Heart right ventricle (tissue), 16 donors: ENCODE measurements at regions not wholly inside any gene's neighbourhood (a gene's known extent, or its start where the extent isn't known, plus 50 kb on each side); places are given as distances from the start of the nearest gene placed in this dataset.

Source experiments
- ATAC-seq, 8 donors: fragments of 200-7000 bp; cut with Tn5 transposase; one replicate each; pipeline ENCODE4 v1.9.1; 2020; ENCODE audit warnings: mild to moderate bottlenecking in 8 of 8, moderate library complexity in 8 of 8, moderate number of reproducible peaks in 1 of 8
- DNase-seq, 2 donors: peaks; one replicate each; pipeline ENCODE4 v3.0.0-alpha.2; 2020
- H3K27ac ChIP-seq, 10 donors: fragments of 200-600 bp; sonication (generic) in 2 of 10; one replicate each; pipeline versions ENCODE4 v1.5.0 to v1.8.0; 2020 to 2022; ENCODE audit warnings: mild to moderate bottlenecking in 3 of 10
- H3K27me3 ChIP-seq, 7 donors: fragments of 200-600 bp; one replicate each; pipeline ENCODE4 v1.8.0; 2021 to 2022; ENCODE audit warnings: mild to moderate bottlenecking in 2 of 7
- H3K36me3 ChIP-seq, 9 donors: fragments of 200-600 bp; sonication (generic) in 1 of 9; one replicate each; pipeline versions ENCODE4 v1.5.0 to v1.8.0; 2020 to 2022; ENCODE audit warnings: mild to moderate bottlenecking in 2 of 9
- H3K4me1 ChIP-seq, 9 donors: fragments of 200-600 bp; sonication (generic) in 1 of 9; one replicate each; pipeline versions ENCODE4 v1.5.0 to v1.8.0; 2020 to 2022; ENCODE audit warnings: mild to moderate bottlenecking in 4 of 9
- H3K4me3 ChIP-seq, 10 donors: fragments of 200-600 bp; sonication (generic) in 2 of 10; one replicate each; pipeline versions ENCODE4 v1.5.0 to v1.8.0; 2020 to 2022; ENCODE audit warnings: mild to moderate bottlenecking in 7 of 10, moderate library complexity in 2 of 10
- H3K9me3 ChIP-seq, 11 donors: fragments of 200-600 bp in 10 of 11; sonication (generic) in 2 of 11; one replicate each; pipeline versions ENCODE4 v1.5.0 to v1.8.0; 2013 to 2022; ENCODE audit warnings: mild to moderate bottlenecking in 2 of 11, control low read depth in 1 of 11, moderate library complexity in 1 of 11
- WGBS, 2 donors: extraction: QIAGEN DNeasy Blood & Tissue Kit; methylation state at CpG; one replicate each; pipeline ENCODE4 v1.1.7; 2013; ENCODE audit warnings: inconsistent platforms in 1 of 2; 5-methylcytosine and 5-hydroxymethylcytosine counted together
- intact Hi-C, 10 donors: fragments of 100-400 bp; cut with DNase I; formaldehyde crosslinking; loops; one replicate each; pipeline versions ENCODE4 v1.11.1 to v1.14.2; 2022
- TF ChIP-seq, protein P1 (sequence below), 9 donors: fragments of 200-600 bp; sonication (generic) in 2 of 9; IDR thresholded peaks; one replicate each; pipeline versions ENCODE4 v1.5.0 to v1.8.0; 2021 to 2022; ENCODE audit warnings: antibody characterized with exemption in 9 of 9, mild to moderate bottlenecking in 5 of 9, moderate library complexity in 1 of 9
- donor health status: Arrhythmogenic right ventricular cardiomyopathy.
- donor health status: ischemic (EF 13 %, LVEDD 7.1; RV severe dilation, severe dysfunction).
- donor health status: healthy with polysubstance abuse.
- donor health status: DM: no; HTN: yes; CAD: no.
- donor health status: DM: no; HTN: no; CAD: no.
- donor health status: ischemic (EF 25% LVEDD 6.9; RV normal size, moderate dysfunction).
- donor health status: ischemic (EF 25% LVEDD 5.7; RV mildly dilated, moderate dysfunction).
- donor health status: healthy.
- donor health status: DM: yes; HTN: yes; CAD: no.
- donor health status: Ischemic cardiomyopathy.
- donor health status: ischemic (EF 35%, LVEDD 5.7; RV mildly dilated, moderate dysfunction).
- donor health status: nonischemic (EF 11% LVEDD 7.7; RV severe dilation, severe dysfunction).
- donor health status: DM: yes; HTN: yes; CAD: no.
- donor health status: PGD.
- donor health status: ischemic (EF 29% LVEDD 5.4; RV normal size, mild dysfunction).
- donor health status: nonischemic (EF 23%, LVEDD 6.1; RV moderate dilation, normal function).

GRCh38 chr4:14767142-14767541 is 235.1 kb upstream of the CPEB2 start:
- Histone ChIP-seq H3K36me3 (no peaks in the 10 kb centered on the region), H3K4me1 (peaks cover 0 to 3% (median 0%) of the 10 kb centered on the region in 9 donors), H3K9me3 (no peaks in the 10 kb centered on the region), H3K27ac (no peak overlapping the region), H3K4me3 (no peak overlapping the region), H3K27me3 (no peaks in the 10 kb centered on the region)
- intact Hi-C loops: no loop called here
- no peak for DNase-seq
- no peak for ATAC-seq
- TF ChIP-seq, protein P1, sequence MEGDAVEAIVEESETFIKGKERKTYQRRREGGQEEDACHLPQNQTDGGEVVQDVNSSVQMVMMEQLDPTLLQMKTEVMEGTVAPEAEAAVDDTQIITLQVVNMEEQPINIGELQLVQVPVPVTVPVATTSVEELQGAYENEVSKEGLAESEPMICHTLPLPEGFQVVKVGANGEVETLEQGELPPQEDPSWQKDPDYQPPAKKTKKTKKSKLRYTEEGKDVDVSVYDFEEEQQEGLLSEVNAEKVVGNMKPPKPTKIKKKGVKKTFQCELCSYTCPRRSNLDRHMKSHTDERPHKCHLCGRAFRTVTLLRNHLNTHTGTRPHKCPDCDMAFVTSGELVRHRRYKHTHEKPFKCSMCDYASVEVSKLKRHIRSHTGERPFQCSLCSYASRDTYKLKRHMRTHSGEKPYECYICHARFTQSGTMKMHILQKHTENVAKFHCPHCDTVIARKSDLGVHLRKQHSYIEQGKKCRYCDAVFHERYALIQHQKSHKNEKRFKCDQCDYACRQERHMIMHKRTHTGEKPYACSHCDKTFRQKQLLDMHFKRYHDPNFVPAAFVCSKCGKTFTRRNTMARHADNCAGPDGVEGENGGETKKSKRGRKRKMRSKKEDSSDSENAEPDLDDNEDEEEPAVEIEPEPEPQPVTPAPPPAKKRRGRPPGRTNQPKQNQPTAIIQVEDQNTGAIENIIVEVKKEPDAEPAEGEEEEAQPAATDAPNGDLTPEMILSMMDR (IDR thresholded peaks at IDR 0.05): no peak

DNA sequence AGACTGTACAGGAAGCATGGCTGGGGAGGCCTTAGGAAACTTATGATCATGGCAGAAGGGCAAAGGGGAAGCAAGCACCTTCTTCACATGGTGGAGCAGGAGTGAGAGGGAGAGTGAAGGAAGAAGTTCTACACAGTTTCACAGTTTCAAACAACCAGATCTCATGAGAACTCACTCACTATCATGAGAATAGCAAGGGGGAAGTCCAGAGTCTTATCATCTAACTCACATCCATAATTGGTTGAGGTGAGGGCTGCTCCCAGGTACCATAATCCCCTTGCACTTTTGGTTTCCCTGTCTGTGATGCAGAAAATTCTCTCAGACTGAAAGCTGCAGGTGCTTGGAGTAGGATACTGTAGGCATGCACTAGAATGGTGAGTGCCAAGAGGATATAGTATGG is 233.8 kb upstream of the CPEB2 start:
- TF ChIP-seq, protein P1 (IDR thresholded peaks at IDR 0.05): no peak

DNA sequence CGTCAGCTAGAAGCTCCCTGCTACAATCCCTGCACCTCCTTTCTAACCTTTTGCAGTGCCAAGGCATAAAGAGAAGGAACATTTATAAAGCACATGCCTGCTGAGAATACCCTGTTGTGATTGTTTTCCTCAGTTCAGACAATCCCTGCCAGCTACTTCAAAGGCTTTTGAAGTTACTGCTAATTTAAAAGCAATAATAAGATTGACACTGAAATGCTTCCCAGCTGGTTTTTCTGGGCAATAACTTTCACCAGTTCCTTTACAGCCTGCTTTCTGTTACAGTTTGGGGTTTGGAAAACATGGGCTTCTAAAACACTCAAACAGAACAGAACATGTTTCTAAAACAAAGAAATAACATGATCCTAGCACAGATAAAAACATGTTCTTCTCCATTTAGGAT is 232.3 kb upstream of the CPEB2 start:
- Histone ChIP-seq H3K27me3 (no peaks in the 10 kb centered on the region), H3K4me3 (no peak overlapping the region), H3K4me1 (peaks cover 0 to 3% (median 0%) of the 10 kb centered on the region in 9 donors), H3K9me3 (peaks cover 0 to 17% (median 5%) of the 10 kb centered on the region in 11 donors), H3K36me3 (no peaks in the 10 kb centered on the region), H3K27ac (no peak overlapping the region)
- TF ChIP-seq, protein P1 (IDR thresholded peaks at IDR 0.05): no peak
- DNase-seq (no peak), ATAC-seq (no peak)
- intact Hi-C loops: no loop called here
- 54 to 69% methylated on average over 1 of the region's 1 CpG for WGBS, 2 donors

More for the DNA sequence above, 233.8 kb upstream of the CPEB2 start:
- no peak for ATAC-seq
- H3K27me3 ChIP-seq: no peaks in the 10 kb centered on the region
- intact Hi-C loops: no loop called here
- H3K4me1 ChIP-seq: peaks cover 0 to 3% (median 0%) of the 10 kb centered on the region in 9 donors
- H3K4me3 ChIP-seq: no peak overlapping the region
- no peak for DNase-seq
- H3K9me3 ChIP-seq: peaks cover 0 to 3% (median 0%) of the 10 kb centered on the region in 11 donors
- H3K27ac ChIP-seq: no peak overlapping the region
- no peaks in the 10 kb centered on the region for H3K36me3 ChIP-seq

DNA sequence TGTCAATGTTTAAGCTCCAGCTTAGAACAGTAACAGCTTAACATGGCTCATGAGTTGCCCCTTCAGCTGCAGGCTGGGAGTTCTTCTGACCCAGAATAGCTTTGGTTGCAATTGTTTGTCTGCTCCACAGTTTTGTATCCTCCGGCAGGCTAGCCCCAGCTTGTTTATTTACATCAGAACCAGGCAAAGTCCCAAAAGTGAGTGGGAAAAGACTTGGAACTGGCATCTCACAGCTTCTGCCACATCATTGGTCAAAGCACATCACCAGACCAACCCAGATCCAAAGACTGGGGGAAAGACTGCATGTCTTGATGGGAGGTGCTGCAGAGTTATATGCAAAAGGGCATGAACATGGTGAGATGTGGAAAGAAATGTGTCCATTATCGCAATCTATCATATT is 231.2 kb upstream of the CPEB2 start:
- ATAC-seq: no peak
- DNase-seq: no peak
- Histone ChIP-seq H3K9me3 (peaks cover 0 to 17% (median 5%) of the 10 kb centered on the region in 11 donors), H3K4me3 (no peak overlapping the region), H3K27ac (no peak overlapping the region), H3K36me3 (no peaks in the 10 kb centered on the region), H3K4me1 (peaks cover 0 to 3% (median 0%) of the 10 kb centered on the region in 9 donors), H3K27me3 (no peaks in the 10 kb centered on the region)
- 82 to 91% methylated on average over 2 of the region's 2 CpGs for WGBS, 2 donors
- TF ChIP-seq, protein P1 (IDR thresholded peaks at IDR 0.05): no peak
- intact Hi-C loops: no loop called here
